ENCODE measurements at regions not wholly inside any gene's neighbourhood (a gene's known extent, or its start where the extent isn't known, plus 50 kb on each side); places are given as distances from the start of the nearest gene placed in this dataset.

GRCh38 chr5:123681061-123681460 is 169.1 kb downstream of the CSNK1G3 start (continued):
- TF ChIP-seq SAP30 (IDR thresholded peaks at IDR 0.05; ENCODE audit: insufficient read depth, insufficient replicate concordance, low read length) (no peak), SP4 (IDR thresholded peaks at IDR 0.05; ENCODE audit: low read length) (no peak), USF2 (IDR thresholded peaks at IDR 0.05; ENCODE audit: low read length) (no peak), CTBP2 (IDR thresholded peaks at IDR 0.05; ENCODE audit: borderline replicate concordance, insufficient read depth, insufficient read length, low read length) (no peak)

Measured in H1 (cell line).